Heart left ventricle (tissue), 16 donors: ENCODE measurements at regions not wholly inside any gene's neighbourhood (a gene's known extent, or its start where the extent isn't known, plus 50 kb on each side); places are given as distances from the start of the nearest gene placed in this dataset.
A peak's percentile ranks its signal among the peaks of the same experiment; 100 is the strongest.

Source experiments
- ATAC-seq, 4 donors: fragments of 200-7000 bp; cut with Tn5 transposase; one replicate each; pipeline ENCODE4 v1.9.1; 2020 to 2022; ENCODE audit warnings: moderate library complexity in 4 of 4, mild to moderate bottlenecking in 3 of 4, moderate number of reproducible peaks in 1 of 4
- DNase-seq, 5 donors: peaks; one replicate each; pipeline ENCODE4 v3.0.0-alpha.2; 2020
- H3K27ac ChIP-seq, 12 donors: fragments of 200-600 bp; sonication (generic) in 4 of 12; one replicate each; pipeline versions ENCODE4 v1.5.0 to v1.8.0; 2016 to 2022; ENCODE audit warnings: mild to moderate bottlenecking in 2 of 12
- H3K27me3 ChIP-seq, 9 donors: fragments of 200-600 bp; sonication (generic) in 2 of 9; one replicate each; pipeline versions ENCODE4 v1.5.1 to v1.8.0; 2016 to 2022; ENCODE audit warnings: mild to moderate bottlenecking in 3 of 9
- H3K36me3 ChIP-seq, 9 donors: fragments of 200-600 bp; sonication (generic) in 2 of 9; one replicate each; pipeline versions ENCODE4 v1.5.0 to v1.8.0; 2018 to 2022; ENCODE audit warnings: mild to moderate bottlenecking in 2 of 9
- H3K4me1 ChIP-seq, 12 donors: fragments of 200-600 bp; sonication (generic) in 4 of 12; one replicate each; pipeline versions ENCODE4 v1.5.0 to v1.8.0; 2016 to 2022; ENCODE audit warnings: mild to moderate bottlenecking in 3 of 12
- H3K4me3 ChIP-seq, 12 donors: fragments of 200-600 bp; sonication (generic) in 4 of 12; one replicate each; pipeline versions ENCODE4 v1.5.0 to v1.8.0; 2017 to 2022; ENCODE audit warnings: mild to moderate bottlenecking in 9 of 12, moderate library complexity in 4 of 12
- H3K9me3 ChIP-seq, 12 donors: fragments of 200-600 bp; sonication (generic) in 4 of 12; one replicate each; pipeline versions ENCODE4 v1.5.0 to v1.8.0; 2016 to 2022; ENCODE audit warnings: mild to moderate bottlenecking in 1 of 12
- POLR2A ChIP-seq, 2 donors: fragments of 450-650 bp; IDR thresholded peaks; one replicate each; pipeline ENCODE4 v1.6.1; 2017; ENCODE audit warnings: antibody characterized with exemption in 2 of 2, mild to moderate bottlenecking in 2 of 2, moderate library complexity in 2 of 2
- WGBS, 4 donors: extraction: QIAGEN DNeasy Blood & Tissue Kit in 2 of 4; methylation state at CpG; one replicate each; pipeline versions ENCODE4 v1.1.5 to v1.1.7; 2013 to 2018; 5-methylcytosine and 5-hydroxymethylcytosine counted together
- intact Hi-C, 10 donors: fragments of 100-400 bp; cut with DNase I; formaldehyde crosslinking; loops; one replicate each; pipeline versions ENCODE4 v1.11.1 to v1.14.2; 2022
- TF ChIP-seq, protein P1 (sequence below), 12 donors: fragments of 200-600 bp; sonication (generic) in 4 of 12; IDR thresholded peaks; one replicate each; pipeline versions ENCODE4 v1.5.0 to v1.8.0; 2018 to 2022; ENCODE audit warnings: antibody characterized with exemption in 12 of 12, mild to moderate bottlenecking in 5 of 12
- donor health status: ischemic (EF 13 %, LVEDD 7.1; RV severe dilation, severe dysfunction).
- donor health status: healthy with polysubstance abuse.
- donor health status: DM: no; HTN: yes; CAD: no.
- donor health status: DM: no; HTN: no; CAD: no.
- donor health status: ischemic (EF 25% LVEDD 6.9; RV normal size, moderate dysfunction).
- donor health status: ischemic (EF 25% LVEDD 5.7; RV mildly dilated, moderate dysfunction).
- donor health status: healthy.
- donor health status: DM: yes; HTN: yes; CAD: no.
- donor health status: ischemic (EF 35%, LVEDD 5.7; RV mildly dilated, moderate dysfunction).
- donor health status: nonischemic (EF 11% LVEDD 7.7; RV severe dilation, severe dysfunction).
- donor health status: DM: yes; HTN: yes; CAD: no.
- donor health status: PGD.
- donor health status: ischemic (EF 29% LVEDD 5.4; RV normal size, mild dysfunction).
- donor health status: nonischemic (EF 23%, LVEDD 6.1; RV moderate dilation, normal function).

DNA sequence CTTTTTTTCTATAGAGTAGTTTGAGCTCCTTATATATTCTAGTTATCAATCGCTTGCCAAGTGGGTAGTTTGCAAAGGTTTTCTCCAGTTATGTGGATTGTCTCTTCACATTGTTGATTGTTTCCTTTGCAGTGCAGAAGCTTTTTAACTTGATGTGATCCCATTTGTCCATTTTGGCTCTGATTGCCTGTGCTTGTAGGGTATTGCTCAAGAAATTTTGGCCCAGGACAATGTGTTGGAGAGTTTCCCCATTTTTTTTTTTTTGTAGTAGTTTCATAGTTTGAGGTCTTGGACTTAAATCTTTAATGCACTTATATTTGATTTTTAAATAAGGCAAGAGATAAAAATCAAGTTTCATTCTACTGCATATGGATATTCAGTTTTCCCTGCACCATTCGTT, 774.8 kb upstream of the ADAMTS5 start:
- Histone ChIP-seq H3K4me1 (peaks cover 0 to 3% (median 0%) of the 10 kb centered on the region in 12 donors), H3K36me3 (no peaks in the 10 kb centered on the region), H3K27me3 (no peaks in the 10 kb centered on the region), H3K9me3 (no peaks in the 10 kb centered on the region), H3K27ac (no peak overlapping the region), H3K4me3 (no peak overlapping the region)
- no peak for TF ChIP-seq POLR2A (IDR thresholded peaks at IDR 0.05)
- TF ChIP-seq, protein P1, sequence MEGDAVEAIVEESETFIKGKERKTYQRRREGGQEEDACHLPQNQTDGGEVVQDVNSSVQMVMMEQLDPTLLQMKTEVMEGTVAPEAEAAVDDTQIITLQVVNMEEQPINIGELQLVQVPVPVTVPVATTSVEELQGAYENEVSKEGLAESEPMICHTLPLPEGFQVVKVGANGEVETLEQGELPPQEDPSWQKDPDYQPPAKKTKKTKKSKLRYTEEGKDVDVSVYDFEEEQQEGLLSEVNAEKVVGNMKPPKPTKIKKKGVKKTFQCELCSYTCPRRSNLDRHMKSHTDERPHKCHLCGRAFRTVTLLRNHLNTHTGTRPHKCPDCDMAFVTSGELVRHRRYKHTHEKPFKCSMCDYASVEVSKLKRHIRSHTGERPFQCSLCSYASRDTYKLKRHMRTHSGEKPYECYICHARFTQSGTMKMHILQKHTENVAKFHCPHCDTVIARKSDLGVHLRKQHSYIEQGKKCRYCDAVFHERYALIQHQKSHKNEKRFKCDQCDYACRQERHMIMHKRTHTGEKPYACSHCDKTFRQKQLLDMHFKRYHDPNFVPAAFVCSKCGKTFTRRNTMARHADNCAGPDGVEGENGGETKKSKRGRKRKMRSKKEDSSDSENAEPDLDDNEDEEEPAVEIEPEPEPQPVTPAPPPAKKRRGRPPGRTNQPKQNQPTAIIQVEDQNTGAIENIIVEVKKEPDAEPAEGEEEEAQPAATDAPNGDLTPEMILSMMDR (IDR thresholded peaks at IDR 0.05) = no peak
- ATAC-seq = no peak
- intact Hi-C loops = no loop called here
- no peak for DNase-seq
- 87 to 94% (median 92%) methylated on average over 2 of the region's 2 CpGs for WGBS, 4 donors

DNA sequence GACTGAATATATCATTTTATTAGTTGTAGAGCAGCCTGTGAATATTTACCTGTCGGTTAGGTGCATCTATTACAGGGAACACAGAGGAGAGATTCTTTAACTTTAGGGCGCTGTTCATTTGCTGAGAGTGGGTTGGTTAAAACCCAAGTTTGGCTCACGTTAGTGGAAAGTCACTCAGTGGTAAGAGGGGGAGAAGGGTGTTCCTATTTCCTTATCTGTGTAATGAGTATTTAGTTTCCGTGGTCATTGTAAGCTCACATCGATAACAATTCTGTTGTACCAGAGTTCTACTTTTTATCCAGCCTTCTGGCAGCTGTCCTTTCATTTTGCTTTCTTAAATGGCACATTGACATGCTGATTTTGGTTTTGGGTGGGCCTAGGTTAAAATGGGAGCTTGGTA, 773.2 kb upstream of the ADAMTS5 start:
- Histone ChIP-seq H3K27ac (no peak overlapping the region), H3K4me1 (peaks cover 0 to 3% (median 0%) of the 10 kb centered on the region in 12 donors), H3K36me3 (no peaks in the 10 kb centered on the region), H3K27me3 (no peaks in the 10 kb centered on the region), H3K9me3 (no peaks in the 10 kb centered on the region), H3K4me3 (no peak overlapping the region)
- no peak for DNase-seq
- peak in 1 of 4 donors; percentile 47 for ATAC-seq
- 51 to 74% (median 57%) methylated on average over 5 of the region's 5 CpGs for WGBS, 4 donors
- intact Hi-C loops = no loop called here
- no peak for TF ChIP-seq POLR2A (IDR thresholded peaks at IDR 0.05)
- TF ChIP-seq, protein P1 (IDR thresholded peaks at IDR 0.05) = no peak

DNA sequence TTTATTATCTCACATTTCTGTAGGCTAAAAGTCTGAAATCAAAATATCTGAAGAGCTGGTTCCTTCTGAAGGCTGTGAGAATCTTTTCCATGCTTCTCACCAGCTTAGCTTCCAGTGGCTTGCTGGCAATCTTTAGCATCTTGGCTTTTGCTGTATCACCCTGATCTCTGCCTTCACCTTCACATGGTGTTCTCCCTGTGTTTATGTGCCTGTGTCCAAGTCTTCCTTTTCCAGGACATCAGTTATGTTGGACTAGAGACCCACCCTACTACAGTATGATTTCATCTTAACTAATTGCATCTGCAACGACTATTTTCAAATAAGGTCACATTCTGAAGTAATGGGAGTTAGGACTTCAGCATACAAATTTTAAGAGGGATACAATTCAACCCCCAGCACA, 772.3 kb upstream of the ADAMTS5 start:
- H3K9me3 ChIP-seq = no peaks in the 10 kb centered on the region
- 65 to 79% (median 68%) methylated on average over 1 of the region's 1 CpG for WGBS, 4 donors
- intact Hi-C loops = no loop called here
- ATAC-seq (no peak), DNase-seq (no peak)
- no peaks in the 10 kb centered on the region for H3K27me3 ChIP-seq
- peaks cover 0 to 3% (median 0%) of the 10 kb centered on the region in 12 donors for H3K4me1 ChIP-seq
- no peak overlapping the region for H3K4me3 ChIP-seq
- TF ChIP-seq, protein P1 (IDR thresholded peaks at IDR 0.05) = no peak
- no peak for TF ChIP-seq POLR2A (IDR thresholded peaks at IDR 0.05)
- H3K36me3 ChIP-seq = no peaks in the 10 kb centered on the region
- no peak overlapping the region for H3K27ac ChIP-seq

DNA sequence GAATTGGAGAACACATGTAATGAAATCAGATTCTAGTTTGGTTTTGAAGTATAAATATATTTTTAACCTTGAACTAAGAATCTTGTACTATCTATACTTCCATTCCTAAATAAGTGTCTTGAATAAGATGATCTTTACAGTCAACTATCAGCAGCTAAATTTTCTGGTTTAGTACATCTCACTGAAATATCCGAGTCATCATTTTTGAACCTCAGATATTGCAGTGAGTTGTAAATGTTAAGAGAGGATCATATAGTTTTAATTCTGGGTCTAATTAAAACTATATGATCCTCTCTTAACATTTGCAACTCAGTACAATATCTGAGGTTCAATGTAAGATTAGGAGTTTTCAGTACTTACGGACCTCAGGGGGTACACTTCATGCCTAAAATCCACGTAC, 768.8 kb upstream of the ADAMTS5 start:
- Histone ChIP-seq H3K4me3 (no peak overlapping the region), H3K36me3 (no peaks in the 10 kb centered on the region), H3K27me3 (no peaks in the 10 kb centered on the region), H3K4me1 (peaks cover 0 to 3% (median 0%) of the 10 kb centered on the region in 12 donors), H3K27ac (no peak overlapping the region), H3K9me3 (peaks cover 0 to 3% (median 0%) of the 10 kb centered on the region in 12 donors)
- no peak for DNase-seq
- intact Hi-C loops = no loop called here
- no peak for TF ChIP-seq POLR2A (IDR thresholded peaks at IDR 0.05)
- TF ChIP-seq, protein P1 (IDR thresholded peaks at IDR 0.05) = no peak
- WGBS, 4 donors = 96 to 99% (median 98%) methylated on average over 3 of the region's 3 CpGs
- ATAC-seq = no peak
